ENCODE measurements at regions not wholly inside any gene's neighbourhood (a gene's known extent, or its start where the extent isn't known, plus 50 kb on each side); places are given as distances from the start of the nearest gene placed in this dataset.
"Not testable (repeated sequence)": the region's sequence is repeated elsewhere in the genome, so short reads cannot be mapped to it uniquely, and the experiment has no call there.

- not testable (repeated sequence) for DNase-seq (ENCODE audit: low spot score in 2 of 2); FAIRE-seq
Measured at GRCh38 chr13:88512993-88513392, 841.8 kb downstream of the SLITRK5 start.

- no peak for DNase-seq (ENCODE audit: low spot score in 2 of 2)
- no peak for FAIRE-seq
Measured at GRCh38 chr13:88526186-88526852, 855.1 kb downstream of the SLITRK5 start.

GRCh38 chr13:88526853-88527215, 855.7 kb downstream of the SLITRK5 start:
- no peak for DNase-seq (ENCODE audit: low spot score in 2 of 2)
- no peak for FAIRE-seq

GRCh38 chr13:88541994-88542393, 870.8 kb downstream of the SLITRK5 start:
- DNase-seq (ENCODE audit: low spot score in 2 of 2) = no peak
- FAIRE-seq = no peak

GRCh38 chr13:88544836-88545235, 873.7 kb downstream of the SLITRK5 start:
- no peak for FAIRE-seq
- DNase-seq (ENCODE audit: low spot score in 2 of 2) = no peak

GRCh38 chr13:88552966-88553365, 881.8 kb downstream of the SLITRK5 start:
- DNase-seq (ENCODE audit: low spot score in 2 of 2) (no peak), FAIRE-seq (no peak)

- DNase-seq (ENCODE audit: low spot score in 2 of 2) = no peak
- FAIRE-seq = no peak
Measured at GRCh38 chr13:88565566-88565965, 894.4 kb downstream of the SLITRK5 start.

- FAIRE-seq = no peak
- DNase-seq (ENCODE audit: low spot score in 2 of 2) = no peak
Measured at GRCh38 chr13:88585861-88586260, 914.7 kb downstream of the SLITRK5 start.

- DNase-seq (ENCODE audit: low spot score in 2 of 2) = no peak
- FAIRE-seq = no peak
Measured at GRCh38 chr13:88586263-88586662, 915.1 kb downstream of the SLITRK5 start.

GRCh38 chr13:88590574-88590973, 919.4 kb downstream of the SLITRK5 start:
- FAIRE-seq = no peak
- no peak for DNase-seq (ENCODE audit: low spot score in 2 of 2)

GRCh38 chr13:88592105-88592504, 920.9 kb downstream of the SLITRK5 start:
- DNase-seq (ENCODE audit: low spot score in 2 of 2) (no peak), FAIRE-seq (no peak)

GRCh38 chr13:88601949-88602348, 930.8 kb downstream of the SLITRK5 start:
- FAIRE-seq = no peak
- no peak for DNase-seq (ENCODE audit: low spot score in 2 of 2)

- FAIRE-seq = no peak
- no peak for DNase-seq (ENCODE audit: low spot score in 2 of 2)
Measured at GRCh38 chr13:88602786-88603777, 931.9 kb downstream of the SLITRK5 start.

- DNase-seq (ENCODE audit: low spot score in 2 of 2) (no peak), FAIRE-seq (no peak)
Measured at GRCh38 chr13:88617176-88617575, 946.0 kb downstream of the SLITRK5 start.

GRCh38 chr13:88622362-88622973, 951.3 kb downstream of the SLITRK5 start:
- FAIRE-seq (no peak), DNase-seq (ENCODE audit: low spot score in 2 of 2) (no peak)

- DNase-seq (ENCODE audit: low spot score in 2 of 2) (no peak), FAIRE-seq (no peak)
Measured at GRCh38 chr13:88623150-88623549, 952.0 kb downstream of the SLITRK5 start.

GRCh38 chr13:88627071-88627470, 955.9 kb downstream of the SLITRK5 start:
- no peak for FAIRE-seq
- no peak for DNase-seq (ENCODE audit: low spot score in 2 of 2)

GRCh38 chr13:88628882-88629281, 957.7 kb downstream of the SLITRK5 start:
- DNase-seq (ENCODE audit: low spot score in 2 of 2) = no peak
- no peak for FAIRE-seq

GRCh38 chr13:88637935-88638334, 966.8 kb downstream of the SLITRK5 start:
- no peak for FAIRE-seq
- no peak for DNase-seq (ENCODE audit: low spot score in 2 of 2)

- DNase-seq (ENCODE audit: low spot score in 2 of 2) = no peak
- no peak for FAIRE-seq
Measured at GRCh38 chr13:88643233-88643632, 972.1 kb downstream of the SLITRK5 start.

Measured in frontal cortex (tissue), 3 donors.